ENCODE measurements at regions not wholly inside any gene's neighbourhood (a gene's known extent, or its start where the extent isn't known, plus 50 kb on each side); places are given as distances from the start of the nearest gene placed in this dataset.

DNA sequence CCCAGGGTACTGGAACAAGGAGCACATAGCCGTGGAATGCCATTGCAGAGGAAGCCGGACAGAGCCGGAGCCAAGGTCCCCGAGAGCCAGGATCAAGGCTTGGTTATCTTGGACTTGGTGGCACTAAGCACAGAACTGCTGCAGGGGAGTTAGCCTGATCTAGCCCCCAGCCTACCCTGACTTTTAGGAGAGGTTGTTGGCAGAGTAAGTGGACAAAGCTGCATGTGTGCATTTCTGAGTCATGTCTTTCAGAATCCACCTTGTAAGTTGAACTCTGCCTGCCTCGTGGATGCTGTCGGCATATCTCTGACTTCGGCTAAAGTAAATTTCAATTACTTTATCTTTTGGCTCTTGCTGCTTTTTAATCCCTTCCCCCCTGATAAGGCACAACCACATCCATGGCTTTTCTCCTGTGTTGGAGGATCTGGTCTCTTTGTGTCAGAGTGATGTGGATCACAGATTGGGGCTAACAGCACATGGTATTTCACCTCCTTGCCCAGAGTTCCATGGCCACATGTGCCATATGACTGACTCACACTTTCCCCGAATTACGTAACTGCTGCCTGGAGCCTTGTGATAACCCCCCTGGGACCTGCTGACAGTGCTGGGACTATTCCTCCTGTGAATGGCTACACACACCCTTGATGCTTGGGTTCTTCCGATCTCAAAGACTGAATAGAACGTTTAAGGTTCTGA is 240.3 kb downstream of the EMP1 start:
- no peak overlapping the region for H3K4me3 ChIP-seq (ENCODE audit: low read depth, low read length)
- DNase-seq (ENCODE audit: low read depth) = peak; percentile 16
- TF ChIP-seq, protein P1, sequence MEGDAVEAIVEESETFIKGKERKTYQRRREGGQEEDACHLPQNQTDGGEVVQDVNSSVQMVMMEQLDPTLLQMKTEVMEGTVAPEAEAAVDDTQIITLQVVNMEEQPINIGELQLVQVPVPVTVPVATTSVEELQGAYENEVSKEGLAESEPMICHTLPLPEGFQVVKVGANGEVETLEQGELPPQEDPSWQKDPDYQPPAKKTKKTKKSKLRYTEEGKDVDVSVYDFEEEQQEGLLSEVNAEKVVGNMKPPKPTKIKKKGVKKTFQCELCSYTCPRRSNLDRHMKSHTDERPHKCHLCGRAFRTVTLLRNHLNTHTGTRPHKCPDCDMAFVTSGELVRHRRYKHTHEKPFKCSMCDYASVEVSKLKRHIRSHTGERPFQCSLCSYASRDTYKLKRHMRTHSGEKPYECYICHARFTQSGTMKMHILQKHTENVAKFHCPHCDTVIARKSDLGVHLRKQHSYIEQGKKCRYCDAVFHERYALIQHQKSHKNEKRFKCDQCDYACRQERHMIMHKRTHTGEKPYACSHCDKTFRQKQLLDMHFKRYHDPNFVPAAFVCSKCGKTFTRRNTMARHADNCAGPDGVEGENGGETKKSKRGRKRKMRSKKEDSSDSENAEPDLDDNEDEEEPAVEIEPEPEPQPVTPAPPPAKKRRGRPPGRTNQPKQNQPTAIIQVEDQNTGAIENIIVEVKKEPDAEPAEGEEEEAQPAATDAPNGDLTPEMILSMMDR (conservative IDR thresholded peaks at IDR 0.05; ENCODE audit: low read depth, low read length) = no peak

DNA sequence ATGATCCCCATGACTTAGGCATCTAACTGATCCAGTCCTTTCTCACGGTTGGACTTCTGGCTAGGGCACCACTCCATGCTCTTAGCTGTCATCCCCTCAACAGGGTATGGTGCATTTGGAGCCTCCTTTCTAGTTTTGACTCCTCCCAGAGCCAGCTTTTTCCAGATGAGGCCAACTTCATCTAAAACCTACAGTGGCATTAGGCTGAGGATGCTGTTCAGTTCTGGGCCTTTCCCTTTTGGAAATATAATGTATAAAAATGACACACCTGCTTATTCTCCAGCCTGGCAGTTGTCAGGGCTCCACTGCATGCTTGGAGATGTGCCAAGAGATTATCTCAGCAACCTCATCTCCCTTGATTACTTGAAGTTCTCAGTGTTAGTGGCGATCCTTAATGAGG is 239.7 kb downstream of the EMP1 start:
- H3K4me3 ChIP-seq (ENCODE audit: low read depth, low read length) = no peak overlapping the region

DNA sequence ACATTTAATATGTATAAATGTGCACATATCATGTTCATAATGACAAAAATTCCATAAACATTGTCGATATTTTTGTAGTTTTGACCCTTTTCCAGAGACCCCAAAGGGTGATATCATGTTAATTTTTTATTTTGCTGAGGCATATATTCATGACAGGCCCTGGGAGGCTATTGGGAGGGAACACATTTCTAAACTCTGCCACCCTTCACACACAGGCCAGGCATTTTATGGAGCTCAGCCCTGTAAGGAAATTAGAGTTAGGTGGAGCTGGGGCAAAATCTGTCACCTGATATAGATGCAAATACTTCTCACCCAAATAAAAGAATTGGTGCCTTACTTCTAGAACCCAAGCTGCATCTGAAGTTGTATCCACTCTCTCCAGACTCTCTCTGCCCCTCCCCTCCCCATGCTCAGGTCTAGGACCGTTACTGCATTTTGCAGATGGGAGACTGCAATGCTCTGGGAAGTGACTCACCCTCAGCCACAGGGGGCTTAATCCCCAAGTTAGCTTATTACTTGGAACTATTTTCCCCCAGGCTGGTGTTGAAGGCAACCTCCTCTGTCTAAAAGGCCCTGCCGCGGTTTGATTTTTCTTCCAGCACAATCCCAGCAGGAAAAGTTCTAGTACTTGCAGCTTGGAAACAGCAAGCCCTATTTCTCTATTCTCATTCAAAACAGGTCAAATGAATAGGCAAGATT is 238.9 kb downstream of the EMP1 start:
- TF ChIP-seq, protein P1 (conservative IDR thresholded peaks at IDR 0.05; ENCODE audit: low read depth, low read length) = no peak
- DNase-seq (ENCODE audit: low read depth) = no peak

More for the DNA sequence above, 239.7 kb downstream of the EMP1 start:
- no peak for DNase-seq (ENCODE audit: low read depth)
- TF ChIP-seq, protein P1 (conservative IDR thresholded peaks at IDR 0.05; ENCODE audit: low read depth, low read length) = no peak

DNA sequence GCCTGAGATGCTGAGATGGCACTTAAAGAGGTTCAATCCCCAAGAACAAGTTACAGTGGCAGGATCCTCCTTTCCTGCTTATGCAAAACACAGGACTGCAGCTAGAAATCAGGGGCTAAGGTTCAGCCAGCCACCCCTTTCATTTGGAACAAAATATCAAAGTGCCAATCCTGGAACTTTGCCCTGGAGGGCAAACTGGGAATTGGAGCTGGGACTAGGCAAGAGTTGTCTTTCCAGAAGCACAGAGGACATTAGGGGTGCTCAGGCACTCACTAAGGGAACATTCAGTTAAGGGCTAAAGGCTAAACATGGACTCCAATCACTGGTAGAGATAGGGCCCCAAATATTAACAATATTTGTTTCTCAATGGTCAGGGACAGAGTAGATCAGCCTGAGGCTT is 237.2 kb downstream of the EMP1 start:
- TF ChIP-seq, protein P1 (conservative IDR thresholded peaks at IDR 0.05; ENCODE audit: low read depth, low read length) = no peak
- no peak for DNase-seq (ENCODE audit: low read depth)
- no peak overlapping the region for H3K4me3 ChIP-seq (ENCODE audit: low read depth, low read length)

More for the DNA sequence above, 238.9 kb downstream of the EMP1 start:
- H3K4me3 ChIP-seq (ENCODE audit: low read depth, low read length) = no peak overlapping the region

DNA sequence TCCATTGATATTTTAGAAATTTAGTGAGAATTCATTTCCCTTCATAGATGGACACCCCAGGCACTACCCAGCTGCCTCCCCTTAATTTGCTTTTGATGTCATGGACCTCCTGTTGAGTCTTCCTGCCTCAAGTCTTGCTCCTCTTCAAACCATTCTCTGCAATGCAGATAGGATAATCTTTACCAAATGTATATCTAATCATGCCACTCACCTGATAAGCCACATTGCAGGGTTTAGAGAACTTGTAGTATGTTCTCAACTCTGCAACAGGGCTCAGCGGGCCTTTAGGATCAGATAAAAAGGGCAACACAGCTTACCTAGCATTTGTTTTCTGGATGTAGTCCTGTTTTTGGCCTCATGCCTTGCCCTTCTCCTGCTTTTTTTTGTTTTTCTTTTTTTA is 234.5 kb downstream of the EMP1 start:
- TF ChIP-seq, protein P1 (conservative IDR thresholded peaks at IDR 0.05; ENCODE audit: low read depth, low read length) = no peak
- no peak for DNase-seq (ENCODE audit: low read depth)
- no peak overlapping the region for H3K4me3 ChIP-seq (ENCODE audit: low read depth, low read length)

DNA sequence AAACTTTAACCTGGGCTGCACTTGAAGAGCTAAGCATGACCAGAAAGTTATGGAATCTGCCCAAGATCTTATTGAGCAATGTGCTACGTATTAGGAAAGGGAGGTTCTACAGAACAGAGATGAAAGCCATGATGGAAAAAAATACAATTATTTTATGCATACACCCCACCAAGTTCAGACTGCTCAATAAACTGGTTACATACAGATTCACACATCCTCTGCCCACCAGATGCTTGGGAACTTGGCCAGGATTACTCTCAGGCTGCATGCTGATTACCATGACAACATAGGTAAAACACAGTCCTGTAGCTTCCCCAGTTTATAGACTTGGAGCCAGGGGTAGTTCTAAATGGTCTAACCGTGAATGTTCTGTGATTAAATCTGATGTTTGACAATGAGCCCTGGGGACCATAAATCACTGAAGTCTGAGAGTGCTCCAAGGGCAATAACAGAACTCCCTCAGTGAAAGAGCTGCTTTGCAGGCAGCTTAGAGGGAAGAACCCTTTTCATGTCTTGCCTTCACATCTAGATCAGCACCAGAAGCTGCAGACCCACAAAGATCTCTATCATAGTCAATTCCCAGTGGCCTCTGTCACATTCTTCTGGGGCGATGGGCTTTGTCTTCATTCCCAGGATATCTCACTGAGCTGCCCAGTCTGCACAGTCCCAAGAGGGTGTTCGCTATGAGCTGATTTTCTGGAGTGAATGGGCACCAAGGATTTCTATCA is 232.2 kb downstream of the EMP1 start:
- TF ChIP-seq, protein P1 (conservative IDR thresholded peaks at IDR 0.05; ENCODE audit: low read depth, low read length) = no peak
- DNase-seq (ENCODE audit: low read depth) = no peak
- no peak overlapping the region for H3K4me3 ChIP-seq (ENCODE audit: low read depth, low read length)

All from epithelial cell of proximal tubule (primary cell).